ENCODE measurements at regions not wholly inside any gene's neighbourhood (a gene's known extent, or its start where the extent isn't known, plus 50 kb on each side); places are given as distances from the start of the nearest gene placed in this dataset.

- Histone ChIP-seq H3K79me2 (no peaks in the 10 kb centered on the region), H3K4me3 (no peak overlapping the region), H4K20me1 (ENCODE audit: insufficient read depth, poor library complexity, severe bottlenecking) (no peaks in the 10 kb centered on the region), H3K9me2 (replicated peaks; ENCODE audit: insufficient read depth) (no peaks in the 10 kb centered on the region), H3K9me3 (ENCODE audit: low read depth) (no peaks in the 10 kb centered on the region), H3K4me1 (ENCODE audit: insufficient read depth) (no peaks in the 10 kb centered on the region), H3K27ac (no peak overlapping the region), H3K27me3 (no peaks in the 10 kb centered on the region), H2AFZ (no peak overlapping the region), H3K36me3 (replicated peaks; ENCODE audit: insufficient read depth, low read depth) (no peaks in the 10 kb centered on the region), H3K4me2 (no peak overlapping the region)
- 63% methylated on average over 1 of the region's 1 CpG for WGBS (ENCODE audit: low lambda C conversion rate, missing lambda C conversion rate)
- no peak for TF ChIP-seq EZH2phosphoT487 (IDR thresholded peaks at IDR 0.05; ENCODE audit: low read depth, severe bottlenecking, unreplicated experiment)
- no peak for TF ChIP-seq EZH2 (IDR thresholded peaks at IDR 0.05; ENCODE audit: borderline replicate concordance)
- no peak for TF ChIP-seq CTCF (IDR thresholded peaks at IDR 0.05; ENCODE audit: poor library complexity)
- DNase-seq (ENCODE audit: low spot score), result no peak
Observed at GRCh38 chr4:115219862-115220261, 106.4 kb upstream of the NDST4 start.

GRCh38 chr4:115219315-115219860 is 106.0 kb upstream of the NDST4 start:
- no peaks in the 10 kb centered on the region for H3K36me3 ChIP-seq (replicated peaks; ENCODE audit: insufficient read depth, low read depth)
- H3K4me1 ChIP-seq (ENCODE audit: insufficient read depth), result no peaks in the 10 kb centered on the region
- no peak overlapping the region for H3K4me3 ChIP-seq
- H2AFZ ChIP-seq, result no peak overlapping the region
- H4K20me1 ChIP-seq (ENCODE audit: insufficient read depth, poor library complexity, severe bottlenecking), result no peaks in the 10 kb centered on the region
- DNase-seq (ENCODE audit: low spot score), result no peak
- no peaks in the 10 kb centered on the region for H3K27me3 ChIP-seq
- H3K79me2 ChIP-seq, result no peaks in the 10 kb centered on the region
- TF ChIP-seq CTCF (IDR thresholded peaks at IDR 0.05; ENCODE audit: poor library complexity) (no peak), EZH2 (IDR thresholded peaks at IDR 0.05; ENCODE audit: borderline replicate concordance) (no peak), EZH2phosphoT487 (IDR thresholded peaks at IDR 0.05; ENCODE audit: low read depth, severe bottlenecking, unreplicated experiment) (no peak)
- WGBS (ENCODE audit: low lambda C conversion rate, missing lambda C conversion rate), result 48% methylated on average over 2 of the region's 2 CpGs
- H3K4me2 ChIP-seq, result no peak overlapping the region
- H3K9me3 ChIP-seq (ENCODE audit: low read depth), result no peaks in the 10 kb centered on the region
- H3K9me2 ChIP-seq (replicated peaks; ENCODE audit: insufficient read depth), result no peaks in the 10 kb centered on the region
- no peak overlapping the region for H3K27ac ChIP-seq

GRCh38 chr4:115215935-115216334 is 102.5 kb upstream of the NDST4 start:
- WGBS (ENCODE audit: low lambda C conversion rate, missing lambda C conversion rate), result 61% methylated on average over 3 of the region's 3 CpGs
- H3K4me1 ChIP-seq (ENCODE audit: insufficient read depth), result no peaks in the 10 kb centered on the region
- H3K4me3 ChIP-seq, result no peak overlapping the region
- H3K9me3 ChIP-seq (ENCODE audit: low read depth), result no peaks in the 10 kb centered on the region
- no peaks in the 10 kb centered on the region for H3K36me3 ChIP-seq (replicated peaks; ENCODE audit: insufficient read depth, low read depth)
- H2AFZ ChIP-seq, result no peak overlapping the region
- no peaks in the 10 kb centered on the region for H4K20me1 ChIP-seq (ENCODE audit: insufficient read depth, poor library complexity, severe bottlenecking)
- no peak for DNase-seq (ENCODE audit: low spot score)
- TF ChIP-seq EZH2phosphoT487 (IDR thresholded peaks at IDR 0.05; ENCODE audit: low read depth, severe bottlenecking, unreplicated experiment), result no peak
- no peak for TF ChIP-seq EZH2 (IDR thresholded peaks at IDR 0.05; ENCODE audit: borderline replicate concordance)
- TF ChIP-seq CTCF (IDR thresholded peaks at IDR 0.05; ENCODE audit: poor library complexity), result no peak
- no peaks in the 10 kb centered on the region for H3K9me2 ChIP-seq (replicated peaks; ENCODE audit: insufficient read depth)
- no peak overlapping the region for H3K4me2 ChIP-seq
- no peaks in the 10 kb centered on the region for H3K27me3 ChIP-seq
- no peaks in the 10 kb centered on the region for H3K79me2 ChIP-seq
- H3K27ac ChIP-seq, result no peak overlapping the region

GRCh38 chr4:115213716-115214115 is 100.3 kb upstream of the NDST4 start:
- Histone ChIP-seq H3K79me2 (no peaks in the 10 kb centered on the region), H3K9me3 (ENCODE audit: low read depth) (no peaks in the 10 kb centered on the region), H4K20me1 (ENCODE audit: insufficient read depth, poor library complexity, severe bottlenecking) (no peaks in the 10 kb centered on the region), H3K4me2 (no peak overlapping the region), H3K4me3 (no peak overlapping the region), H3K27ac (no peak overlapping the region), H3K4me1 (ENCODE audit: insufficient read depth) (no peaks in the 10 kb centered on the region), H3K36me3 (replicated peaks; ENCODE audit: insufficient read depth, low read depth) (no peaks in the 10 kb centered on the region), H3K9me2 (replicated peaks; ENCODE audit: insufficient read depth) (no peaks in the 10 kb centered on the region), H3K27me3 (no peaks in the 10 kb centered on the region), H2AFZ (no peak overlapping the region)
- no peak for DNase-seq (ENCODE audit: low spot score)
- TF ChIP-seq EZH2 (IDR thresholded peaks at IDR 0.05; ENCODE audit: borderline replicate concordance) (no peak), CTCF (IDR thresholded peaks at IDR 0.05; ENCODE audit: poor library complexity) (no peak), EZH2phosphoT487 (IDR thresholded peaks at IDR 0.05; ENCODE audit: low read depth, severe bottlenecking, unreplicated experiment) (no peak)
- 76% methylated on average over 3 of the region's 3 CpGs for WGBS (ENCODE audit: low lambda C conversion rate, missing lambda C conversion rate)

Measured in hepatocyte (in vitro differentiated cells).